Erythroblast (primary cell): ENCODE measurements at regions not wholly inside any gene's neighbourhood (a gene's known extent, or its start where the extent isn't known, plus 50 kb on each side); places are given as distances from the start of the nearest gene placed in this dataset.
"Not testable (repeated sequence)": the region's sequence is repeated elsewhere in the genome, so short reads cannot be mapped to it uniquely, and the experiment has no call there.

Experiments used
- DNase-seq, 2 experiments: peaks; one replicate each; lab custom pipeline; 2025; lab: John Stamatoyannopoulos, UW
- GATA1 ChIP-seq: IDR thresholded peaks from 2 replicates; pipeline ENCODE4 v1.6.1; 2011; ENCODE audit warnings: low read depth, mild to moderate bottlenecking, control low read depth, low read length, moderate library complexity
- POLR2A ChIP-seq: IDR thresholded peaks from 2 replicates; pipeline ENCODE4 v1.6.1; 2011; ENCODE audit warnings: mild to moderate bottlenecking, low read length

GRCh38 chr3:95718168-95718567, 1096.2 kb upstream of the EPHA6 start:
- no peak for TF ChIP-seq POLR2A

GRCh38 chr3:95719481-95719880, 1094.9 kb upstream of the EPHA6 start:
- no peak for DNase-seq
- TF ChIP-seq GATA1 = no peak

More at GRCh38 chr3:95718168-95718567, 1096.2 kb upstream of the EPHA6 start:
- DNase-seq = no peak

GRCh38 chr3:95721938-95722337, 1092.5 kb upstream of the EPHA6 start:
- TF ChIP-seq GATA1 = no peak
- no peak for TF ChIP-seq POLR2A

GRCh38 chr3:95725770-95726169, 1088.6 kb upstream of the EPHA6 start:
- TF ChIP-seq GATA1 (no peak), POLR2A (no peak)

More at GRCh38 chr3:95721938-95722337, 1092.5 kb upstream of the EPHA6 start:
- no peak for DNase-seq

GRCh38 chr3:95731753-95732152, 1082.6 kb upstream of the EPHA6 start:
- TF ChIP-seq GATA1 = no peak
- TF ChIP-seq POLR2A = no peak
- DNase-seq = no peak

More at GRCh38 chr3:95725770-95726169, 1088.6 kb upstream of the EPHA6 start:
- no peak for DNase-seq

- no peak for TF ChIP-seq POLR2A
- TF ChIP-seq GATA1 = no peak
- no peak for DNase-seq
Measured at GRCh38 chr3:95733336-95733735, 1081.1 kb upstream of the EPHA6 start.

- no peak for DNase-seq
- TF ChIP-seq GATA1 (no peak), POLR2A (no peak)
Measured at GRCh38 chr3:95738045-95738444, 1076.3 kb upstream of the EPHA6 start.

- not testable (repeated sequence) for DNase-seq
Measured at GRCh38 chr3:95744896-95745295, 1069.5 kb upstream of the EPHA6 start.

GRCh38 chr3:95750097-95750496, 1064.3 kb upstream of the EPHA6 start:
- TF ChIP-seq GATA1 (no peak), POLR2A (no peak)
- DNase-seq = no peak

- TF ChIP-seq POLR2A (no peak), GATA1 (no peak)
- DNase-seq = no peak
Measured at GRCh38 chr3:95751509-95751908, 1062.9 kb upstream of the EPHA6 start.

- no peak for DNase-seq
Measured at GRCh38 chr3:95752199-95752598, 1062.2 kb upstream of the EPHA6 start.

GRCh38 chr3:95758707-95759106, 1055.7 kb upstream of the EPHA6 start:
- TF ChIP-seq POLR2A = no peak
- TF ChIP-seq GATA1 = no peak
- DNase-seq = no peak

More at GRCh38 chr3:95752199-95752598, 1062.2 kb upstream of the EPHA6 start:
- no peak for TF ChIP-seq POLR2A

GRCh38 chr3:95759614-95760301, 1054.6 kb upstream of the EPHA6 start:
- TF ChIP-seq POLR2A = no peak
- no peak for TF ChIP-seq GATA1
- no peak for DNase-seq

GRCh38 chr3:95775486-95776094, 1038.8 kb upstream of the EPHA6 start:
- no peak for DNase-seq
- TF ChIP-seq GATA1 (no peak), POLR2A (no peak)

GRCh38 chr3:95781598-95781997, 1032.8 kb upstream of the EPHA6 start:
- no peak for DNase-seq
- TF ChIP-seq GATA1 = no peak
- no peak for TF ChIP-seq POLR2A

GRCh38 chr3:95789111-95789510, 1025.3 kb upstream of the EPHA6 start:
- TF ChIP-seq GATA1 (no peak), POLR2A (no peak)

More at GRCh38 chr3:95789111-95789510, 1025.3 kb upstream of the EPHA6 start:
- no peak for DNase-seq
